GM18870 (cell line): ENCODE measurements at regions not wholly inside any gene's neighbourhood (a gene's known extent, or its start where the extent isn't known, plus 50 kb on each side); places are given as distances from the start of the nearest gene placed in this dataset.
"Not testable (repeated sequence)": the region's sequence is repeated elsewhere in the genome, so short reads cannot be mapped to it uniquely, and the experiment has no call there.

ENCODE experiments used
- ATAC-seq: cut with Tn5 transposase; IDR thresholded peaks from one replicate; pipeline ENCODE4 v1.9.1; 2021; ENCODE audit warnings: moderate library complexity; ENCODE audit not compliant: unreplicated experiment

DNA sequence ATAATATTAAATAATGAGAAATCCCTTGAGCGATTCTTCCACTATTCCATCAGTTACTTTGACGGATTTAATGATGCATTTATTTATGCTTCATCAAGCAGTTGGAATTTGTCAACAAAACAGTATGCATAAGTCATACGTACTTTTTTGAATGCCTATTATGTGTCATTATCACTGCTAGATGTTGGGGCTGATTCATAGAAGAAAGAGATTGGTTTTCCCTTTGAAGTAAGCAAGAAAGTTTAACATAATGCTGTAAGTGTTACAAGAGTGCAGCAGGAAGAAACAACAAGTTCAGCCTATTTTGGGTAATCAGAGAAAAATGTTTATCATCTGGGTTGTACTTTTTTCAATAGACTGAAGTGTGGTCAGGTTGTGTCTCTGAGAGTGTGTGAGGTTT, 121.2 kb upstream of the RANBP3L start:
- no peak for ATAC-seq

GRCh38 chr5:36423578-36424307, 122.0 kb upstream of the RANBP3L start:
- ATAC-seq: no peak

- ATAC-seq: not testable (repeated sequence)
Observed at GRCh38 chr5:36426070-36426469, 124.4 kb upstream of the RANBP3L start.

GRCh38 chr5:36435516-36435915, 133.8 kb upstream of the RANBP3L start:
- no peak for ATAC-seq

DNA sequence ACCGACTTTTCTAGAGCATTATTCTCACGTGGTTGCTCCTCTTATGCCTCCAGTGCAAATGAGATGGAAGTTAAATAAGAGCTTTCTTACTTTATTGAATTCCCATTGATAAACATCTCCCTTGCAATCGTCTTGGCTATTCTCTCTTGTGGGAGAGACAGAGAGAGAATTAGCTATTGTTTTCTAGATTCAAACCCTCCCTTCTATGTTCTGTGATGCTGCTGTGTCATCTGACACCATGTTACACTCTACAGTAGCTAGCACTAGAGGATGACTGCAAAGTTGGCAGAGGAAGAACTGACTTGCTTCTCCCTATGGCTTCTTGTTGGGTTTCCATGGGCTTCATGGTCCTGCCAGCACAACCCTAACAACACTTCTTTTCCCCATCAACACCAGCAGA, 134.6 kb upstream of the RANBP3L start:
- no peak for ATAC-seq

- no peak for ATAC-seq
Observed at GRCh38 chr5:36438765-36439561, 137.3 kb upstream of the RANBP3L start.

- no peak for ATAC-seq
Observed at GRCh38 chr5:36440300-36440699, 138.6 kb upstream of the RANBP3L start.

DNA sequence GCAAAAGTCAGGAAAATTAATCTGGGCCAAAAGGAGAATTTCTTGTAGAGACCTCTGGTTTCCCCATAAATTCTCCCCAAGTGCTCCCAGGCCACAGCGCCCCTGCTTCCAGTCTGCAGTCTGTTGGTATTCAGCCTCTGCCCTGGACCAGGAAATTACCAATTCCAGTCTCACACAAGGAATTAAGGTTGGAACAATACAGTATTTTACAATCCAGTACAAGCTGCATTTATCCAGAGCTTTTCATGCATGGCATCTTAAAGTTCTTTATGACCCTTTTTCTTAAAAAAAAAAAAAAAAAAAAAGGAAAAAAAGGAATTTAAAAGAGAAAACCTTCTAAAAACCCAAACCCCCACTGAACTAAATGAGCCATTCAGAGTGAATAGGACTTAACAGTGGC, 139.6 kb upstream of the RANBP3L start:
- ATAC-seq: no peak

DNA sequence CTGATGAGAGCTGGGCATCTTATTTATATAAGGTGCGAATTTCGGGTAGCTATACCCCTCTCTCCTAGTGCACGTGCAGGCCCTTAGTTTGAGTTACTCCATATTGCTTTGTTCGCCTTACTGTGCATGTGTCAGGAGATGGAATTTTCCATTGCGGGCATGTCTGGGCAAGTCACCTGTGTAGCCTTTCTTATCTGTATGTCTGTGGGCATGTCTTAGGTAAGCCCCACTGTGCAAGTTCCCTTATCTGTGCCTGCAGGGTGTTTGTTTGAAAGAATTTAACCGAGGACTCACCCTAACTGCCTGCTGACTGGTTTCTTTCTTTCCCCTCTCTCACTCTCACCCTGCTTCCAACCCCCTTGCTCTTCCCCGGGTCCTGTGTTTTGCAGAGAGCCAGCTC, 140.7 kb upstream of the RANBP3L start:
- no peak for ATAC-seq

DNA sequence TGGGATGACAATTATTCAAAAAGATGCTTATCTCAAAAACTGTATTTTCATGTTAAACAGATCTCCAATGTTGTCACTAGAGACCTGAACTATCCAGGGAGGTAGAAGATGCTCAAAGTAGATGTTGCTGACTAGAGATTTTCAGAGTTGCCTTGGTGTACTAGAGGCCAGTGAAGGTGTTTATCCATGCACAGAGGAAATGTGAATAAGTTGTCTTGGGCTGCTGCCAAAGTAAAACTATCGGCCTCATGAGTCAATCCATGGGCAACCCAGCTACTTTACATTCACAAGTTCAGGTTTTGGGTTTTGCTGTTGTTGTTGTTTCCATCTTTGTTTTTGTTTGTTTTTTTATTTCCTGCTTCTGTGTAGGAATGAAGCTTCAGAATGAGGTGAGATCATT, 141.1 kb upstream of the RANBP3L start:
- ATAC-seq: no peak

DNA sequence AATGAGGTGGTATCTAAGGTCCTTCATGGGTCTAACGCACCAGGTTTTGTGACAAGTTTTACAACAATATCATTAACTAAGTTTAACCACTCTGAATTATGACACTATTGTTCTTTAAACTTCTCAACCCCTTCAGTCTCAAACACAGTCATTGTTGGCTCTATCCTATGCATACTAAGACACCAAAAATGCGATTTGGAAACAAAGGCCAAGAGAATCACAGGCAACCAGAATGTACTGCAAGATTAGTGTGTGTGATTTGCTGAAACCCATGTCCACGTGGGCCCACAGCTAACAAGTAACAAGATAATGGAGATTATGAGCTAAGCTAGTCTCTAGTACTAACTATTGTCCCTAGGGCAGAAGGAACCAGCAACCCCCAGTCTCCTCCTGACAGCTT, 142.2 kb upstream of the RANBP3L start:
- no peak for ATAC-seq

DNA sequence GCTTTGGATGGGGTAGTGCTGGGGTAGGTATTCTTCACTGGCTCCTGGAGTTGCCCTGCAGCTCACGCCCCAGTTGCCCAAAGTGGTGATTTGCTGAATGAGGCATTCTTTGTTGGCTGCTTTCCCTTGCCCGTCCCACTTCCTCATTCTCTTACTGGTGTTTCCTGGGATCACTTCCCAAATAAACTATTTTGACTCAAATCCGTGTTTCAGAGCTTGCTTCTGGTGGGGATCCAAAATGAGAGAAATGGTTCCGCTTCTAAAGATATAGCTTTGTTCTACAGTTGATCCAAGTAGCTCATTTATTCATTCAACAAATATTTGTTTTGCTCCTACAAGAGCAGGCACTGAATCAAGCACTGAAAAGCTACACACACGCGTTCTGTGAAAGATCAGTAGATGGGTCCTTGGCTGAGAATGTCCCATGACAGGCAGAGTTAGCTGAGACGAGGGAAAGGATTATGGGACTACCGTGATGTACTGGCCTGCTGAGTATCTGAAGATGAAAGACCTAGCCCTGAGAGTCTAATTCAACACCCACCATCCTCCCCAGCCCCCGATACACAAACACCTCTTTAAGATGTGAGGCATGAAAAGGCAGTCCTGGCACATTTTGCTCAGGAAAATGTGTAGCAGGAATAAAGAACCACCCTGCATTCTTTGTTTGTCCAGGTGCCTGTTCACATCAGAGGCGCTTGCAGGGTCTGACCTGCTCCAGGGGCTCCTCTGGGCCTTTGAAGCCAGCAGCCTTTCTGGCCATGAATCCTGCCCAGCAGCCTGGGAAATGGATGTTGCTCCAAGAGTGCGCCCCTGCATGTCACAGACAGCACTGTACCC, 143.1 kb upstream of the RANBP3L start:
- ATAC-seq: no peak

DNA sequence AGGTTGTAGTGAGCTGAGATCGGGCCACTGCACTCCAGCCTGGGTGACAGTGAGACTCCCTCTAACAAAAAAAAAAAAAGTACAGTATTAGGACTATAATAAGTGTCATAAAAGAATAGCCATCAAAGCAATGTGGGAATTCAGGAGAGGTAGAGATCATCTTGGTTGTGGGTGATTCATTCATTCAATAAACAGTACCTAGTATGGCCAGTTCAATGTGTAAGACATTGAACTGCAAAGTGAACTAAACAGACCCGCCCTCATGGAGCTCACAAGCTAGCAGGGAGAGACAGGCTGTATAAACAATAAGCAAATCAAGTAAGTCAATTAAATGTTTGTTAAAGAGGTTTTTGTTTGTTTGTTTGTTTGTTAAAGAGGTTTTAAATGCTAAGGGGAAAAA, 146.1 kb upstream of the RANBP3L start:
- no peak for ATAC-seq

- no peak for ATAC-seq
Observed at GRCh38 chr5:36450229-36451014, 148.7 kb upstream of the RANBP3L start.

DNA sequence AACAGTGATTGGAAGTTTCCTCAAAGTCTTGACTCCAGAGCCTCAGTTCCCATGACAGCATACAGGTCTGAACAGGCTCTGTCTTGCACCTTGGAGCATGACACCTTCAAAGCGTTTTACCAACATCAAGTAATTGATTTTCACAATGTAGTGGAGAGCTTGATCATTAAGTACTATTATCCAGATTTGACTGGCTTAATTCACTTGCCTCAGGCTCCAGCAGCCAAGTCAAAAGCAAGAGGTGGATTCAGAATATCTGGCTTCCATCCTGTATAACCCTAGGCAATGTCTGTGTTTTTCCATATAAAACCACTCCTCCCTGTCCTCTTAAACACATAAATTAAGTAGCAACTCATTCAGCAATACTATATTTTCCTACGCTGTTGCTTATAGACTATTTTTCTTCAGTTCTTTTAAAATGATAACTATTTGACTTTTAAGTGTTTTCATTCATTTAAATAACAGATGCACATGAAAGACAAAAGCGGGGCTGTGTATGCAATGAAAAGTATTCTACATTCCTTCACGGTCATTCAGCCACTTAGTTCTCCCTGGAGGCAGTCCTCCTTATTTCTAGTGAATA, 150.8 kb upstream of the RANBP3L start:
- ATAC-seq: no peak

GRCh38 chr5:36457511-36458270, 148.7 kb upstream of the SLC1A3 start:
- ATAC-seq: no peak

- ATAC-seq: no peak
Observed at GRCh38 chr5:36458746-36459145, 147.7 kb upstream of the SLC1A3 start.

DNA sequence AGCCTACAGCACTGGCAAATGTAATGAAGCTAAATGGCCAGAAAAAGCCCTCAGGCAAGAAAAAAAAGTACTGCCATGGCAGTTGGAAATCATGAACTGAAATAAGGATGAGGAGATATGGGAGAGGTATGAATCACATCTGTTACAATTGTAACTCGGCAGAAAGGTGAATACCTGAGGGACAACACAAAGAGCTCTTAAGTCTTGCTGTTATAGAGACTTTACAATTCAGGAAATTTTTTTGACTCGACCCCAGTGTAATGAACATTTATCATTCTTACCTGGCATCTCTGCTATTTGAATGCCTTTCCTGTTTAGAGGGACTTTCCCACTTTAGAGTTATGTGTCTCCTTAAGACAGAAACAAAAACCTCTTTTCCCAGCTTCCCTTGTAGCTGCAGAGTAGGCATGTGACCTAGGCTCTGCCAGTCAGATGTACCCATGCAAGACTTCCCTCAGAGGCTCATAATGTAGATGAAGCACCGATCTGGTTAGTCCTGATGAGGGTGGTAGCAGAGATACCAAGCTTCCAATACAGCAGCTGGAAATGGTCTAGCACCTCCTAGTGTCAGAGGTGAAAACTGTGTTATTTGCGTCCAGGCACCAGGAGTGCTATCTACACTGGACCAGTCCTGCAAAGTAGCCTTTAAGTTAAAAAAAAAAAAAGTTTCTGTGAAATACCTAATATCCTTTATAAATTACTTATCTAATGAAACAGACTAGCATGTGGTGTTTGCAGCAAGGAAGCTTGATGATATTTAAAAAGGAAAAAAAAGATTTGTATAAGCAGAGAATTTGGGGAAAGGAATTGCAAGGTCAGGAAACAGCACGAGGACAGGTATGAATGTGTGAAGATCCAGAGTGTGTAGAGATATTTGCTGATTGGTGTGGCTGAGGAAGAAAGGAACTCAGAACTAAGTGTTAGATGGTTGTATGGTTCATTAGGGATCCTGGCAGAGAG, 146.9 kb upstream of the SLC1A3 start:
- no peak for ATAC-seq
